WTC11 (cell line): ENCODE measurements at regions not wholly inside any gene's neighbourhood (a gene's known extent, or its start where the extent isn't known, plus 50 kb on each side); places are given as distances from the start of the nearest gene placed in this dataset.

Experiments
- ATAC-seq: fragments of 200-7000 bp; cut with Tn5 transposase; 2 replicates; pipeline ENCODE4 v1.10.0; 2021; ENCODE audit warnings: mild to moderate bottlenecking, moderate library complexity
- CTCF ChIA-PET: fragments of 300-600 bp; sonication (Branson Sonifier 250); formaldehyde crosslinking; loops from one replicate; lab custom pipeline; 2021; ENCODE audit warnings: antibody characterized with exemption; lab: Charles Lee
- POLR2A ChIA-PET: fragments of 350-600 bp; sonication (Branson Sonifier 250); formaldehyde crosslinking; loops from one replicate; lab custom pipeline; 2021; ENCODE audit warnings: antibody characterized with exemption; lab: Charles Lee
- DNase-seq: peaks from one replicate; pipeline ENCODE4 v3.0.0; 2021; ENCODE audit warnings: low spot score
- H3K27ac Mint-ChIP-seq: 2 replicates; pipeline ENCODE4 v1.8.0; 2021; ENCODE audit warnings: mixed read lengths
- H3K27me3 Mint-ChIP-seq: 2 replicates; pipeline ENCODE4 v1.8.0; 2021; ENCODE audit warnings: low read depth, mild to moderate bottlenecking, moderate library complexity, mixed read lengths
- H3K36me3 Mint-ChIP-seq: 2 replicates; pipeline ENCODE4 v1.8.0; 2021; ENCODE audit warnings: mixed read lengths
- H3K4me1 Mint-ChIP-seq: 2 replicates; pipeline ENCODE4 v1.8.0; 2022; ENCODE audit warnings: mixed read lengths
- H3K4me3 Mint-ChIP-seq: 2 replicates; pipeline ENCODE4 v1.8.0; 2021; ENCODE audit warnings: mild to moderate bottlenecking, moderate library complexity, mixed read lengths
- H3K9me3 Mint-ChIP-seq: 2 replicates; pipeline ENCODE4 v1.8.0; 2021; ENCODE audit warnings: mixed read lengths
- ELF4 ChIP-seq: sonication (generic); formaldehyde crosslinking; IDR thresholded peaks from 2 replicates; pipeline ENCODE4 v1.8.1; 2022; ENCODE audit warnings: low read depth, mild to moderate bottlenecking, moderate library complexity, missing genetic modification reagents
- EMX1 ChIP-seq: fragments of 250-450 bp; sonication (Bioruptor Pico); IDR thresholded peaks from 2 replicates; pipeline ENCODE4 v1.8.0; 2021; ENCODE audit warnings: mild to moderate bottlenecking
- ETV6 ChIP-seq: sonication (generic); formaldehyde crosslinking; IDR thresholded peaks from 2 replicates; pipeline ENCODE4 v1.8.1; 2022; ENCODE audit warnings: mild to moderate bottlenecking, missing genetic modification reagents
- FOXJ3 ChIP-seq: sonication (generic); formaldehyde crosslinking; IDR thresholded peaks from 2 replicates; pipeline ENCODE4 v1.9.0; 2021; ENCODE audit warnings: missing genetic modification reagents, mild to moderate bottlenecking, borderline replicate concordance
- MXD4 ChIP-seq: fragments of 250-450 bp; sonication (Bioruptor Pico); IDR thresholded peaks from 2 replicates; pipeline ENCODE4 v1.8.0; 2021; ENCODE audit warnings: mild to moderate bottlenecking, moderate library complexity, borderline replicate concordance
- OVOL2 ChIP-seq: fragments of 250-450 bp; sonication (Bioruptor Pico); IDR thresholded peaks from 2 replicates; pipeline ENCODE4 v1.9.0; 2021; ENCODE audit warnings: mild to moderate bottlenecking, borderline replicate concordance
- SP1 ChIP-seq: sonication (generic); formaldehyde crosslinking; conservative IDR thresholded peaks from 2 replicates; pipeline ENCODE4 v1.8.1; 2022; ENCODE audit warnings: missing genetic modification reagents
- TEAD1 ChIP-seq: sonication (generic); formaldehyde crosslinking; IDR thresholded peaks from 2 replicates; pipeline ENCODE4 v1.8.0; 2022; ENCODE audit warnings: mild to moderate bottlenecking, missing genetic modification reagents
- TEAD4 ChIP-seq: sonication (generic); formaldehyde crosslinking; IDR thresholded peaks from 2 replicates; pipeline ENCODE4 v1.8.0; 2022; ENCODE audit warnings: mild to moderate bottlenecking, missing genetic modification reagents
- ZBTB21 ChIP-seq: sonication (generic); formaldehyde crosslinking; IDR thresholded peaks from 2 replicates; pipeline ENCODE4 v1.8.1; 2023; ENCODE audit warnings: mild to moderate bottlenecking, missing genetic modification reagents, borderline replicate concordance
- ZNF219 ChIP-seq: sonication (generic); formaldehyde crosslinking; IDR thresholded peaks from 2 replicates; pipeline ENCODE4 v1.8.0; 2023; ENCODE audit warnings: missing genetic modification reagents, mild to moderate bottlenecking, borderline replicate concordance
- ZNF232 ChIP-seq: sonication (generic); formaldehyde crosslinking; IDR thresholded peaks from 2 replicates; pipeline ENCODE4 v1.8.0; 2022; ENCODE audit warnings: mild to moderate bottlenecking, missing genetic modification reagents
- TF ChIP-seq, protein P1 (sequence below): sonication (generic); formaldehyde crosslinking; IDR thresholded peaks from 2 replicates; pipeline ENCODE4 v1.8.0; 2022; ENCODE audit warnings: mild to moderate bottlenecking, missing genetic modification reagents
- TF ChIP-seq, protein P2 (sequence below): sonication (generic); formaldehyde crosslinking; IDR thresholded peaks from 2 replicates; pipeline ENCODE4 v1.8.1; 2023; ENCODE audit warnings: mild to moderate bottlenecking, missing genetic modification reagents, moderate library complexity
- TF ChIP-seq, protein P3 (sequence below): sonication (generic); formaldehyde crosslinking; IDR thresholded peaks from 2 replicates; pipeline ENCODE4 v1.8.1; 2022; ENCODE audit warnings: mild to moderate bottlenecking, missing genetic modification reagents, moderate library complexity, borderline replicate concordance
- TF ChIP-seq, protein P4 (sequence below): sonication (generic); formaldehyde crosslinking; IDR thresholded peaks from 2 replicates; pipeline ENCODE4 v1.8.0; 2023; ENCODE audit warnings: missing genetic modification reagents, mild to moderate bottlenecking, borderline replicate concordance
- TF ChIP-seq, protein P5 (sequence below): sonication (generic); formaldehyde crosslinking; IDR thresholded peaks from 2 replicates; pipeline ENCODE4 v1.8.1; 2023; ENCODE audit warnings: mild to moderate bottlenecking, moderate library complexity, missing genetic modification reagents
- TF ChIP-seq, protein P6 (sequence below): sonication (generic); formaldehyde crosslinking; IDR thresholded peaks from 2 replicates; pipeline ENCODE4 v1.8.1; 2023; ENCODE audit warnings: mild to moderate bottlenecking, missing genetic modification reagents, borderline replicate concordance

DNA sequence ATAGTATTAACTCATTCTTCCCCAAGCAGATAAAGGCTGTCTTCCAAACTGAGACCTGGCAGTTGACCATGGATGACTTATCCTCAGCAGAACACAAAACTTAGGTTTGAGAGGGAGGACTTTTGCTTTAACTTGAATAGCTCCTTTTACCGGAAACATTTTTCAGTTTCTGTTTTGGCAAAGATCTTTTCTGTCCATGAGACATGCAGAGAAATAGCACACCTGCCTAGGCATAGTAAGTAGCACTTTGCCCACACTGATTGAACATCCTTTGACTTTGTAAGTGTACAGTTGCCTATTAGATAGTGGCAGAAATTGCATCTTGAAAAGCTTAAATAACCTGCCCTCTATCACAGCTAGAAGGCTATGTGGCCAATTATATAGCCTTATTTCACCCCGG is 1962.5 kb downstream of the MRPL39 start (continued):
- TF ChIP-seq, protein P1, sequence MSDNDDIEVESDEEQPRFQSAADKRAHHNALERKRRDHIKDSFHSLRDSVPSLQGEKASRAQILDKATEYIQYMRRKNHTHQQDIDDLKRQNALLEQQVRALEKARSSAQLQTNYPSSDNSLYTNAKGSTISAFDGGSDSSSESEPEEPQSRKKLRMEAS, result no peak
- TF ChIP-seq SP1 (CRISPR knock-in tag) (no peak), ZNF219 (no peak), MXD4 (CRISPR knock-in tag) (no peak), ZNF232 (CRISPR knock-in tag) (no peak), FOXJ3 (CRISPR knock-in tag) (no peak), EMX1 (no peak), TEAD1 (no peak)
- TF ChIP-seq, protein P2, sequence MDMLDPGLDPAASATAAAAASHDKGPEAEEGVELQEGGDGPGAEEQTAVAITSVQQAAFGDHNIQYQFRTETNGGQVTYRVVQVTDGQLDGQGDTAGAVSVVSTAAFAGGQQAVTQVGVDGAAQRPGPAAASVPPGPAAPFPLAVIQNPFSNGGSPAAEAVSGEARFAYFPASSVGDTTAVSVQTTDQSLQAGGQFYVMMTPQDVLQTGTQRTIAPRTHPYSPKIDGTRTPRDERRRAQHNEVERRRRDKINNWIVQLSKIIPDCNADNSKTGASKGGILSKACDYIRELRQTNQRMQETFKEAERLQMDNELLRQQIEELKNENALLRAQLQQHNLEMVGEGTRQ (CRISPR knock-in tag), result no peak
- TF ChIP-seq, protein P3, sequence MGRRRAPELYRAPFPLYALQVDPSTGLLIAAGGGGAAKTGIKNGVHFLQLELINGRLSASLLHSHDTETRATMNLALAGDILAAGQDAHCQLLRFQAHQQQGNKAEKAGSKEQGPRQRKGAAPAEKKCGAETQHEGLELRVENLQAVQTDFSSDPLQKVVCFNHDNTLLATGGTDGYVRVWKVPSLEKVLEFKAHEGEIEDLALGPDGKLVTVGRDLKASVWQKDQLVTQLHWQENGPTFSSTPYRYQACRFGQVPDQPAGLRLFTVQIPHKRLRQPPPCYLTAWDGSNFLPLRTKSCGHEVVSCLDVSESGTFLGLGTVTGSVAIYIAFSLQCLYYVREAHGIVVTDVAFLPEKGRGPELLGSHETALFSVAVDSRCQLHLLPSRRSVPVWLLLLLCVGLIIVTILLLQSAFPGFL (CRISPR knock-in tag), result no peak
- TF ChIP-seq, protein P4, sequence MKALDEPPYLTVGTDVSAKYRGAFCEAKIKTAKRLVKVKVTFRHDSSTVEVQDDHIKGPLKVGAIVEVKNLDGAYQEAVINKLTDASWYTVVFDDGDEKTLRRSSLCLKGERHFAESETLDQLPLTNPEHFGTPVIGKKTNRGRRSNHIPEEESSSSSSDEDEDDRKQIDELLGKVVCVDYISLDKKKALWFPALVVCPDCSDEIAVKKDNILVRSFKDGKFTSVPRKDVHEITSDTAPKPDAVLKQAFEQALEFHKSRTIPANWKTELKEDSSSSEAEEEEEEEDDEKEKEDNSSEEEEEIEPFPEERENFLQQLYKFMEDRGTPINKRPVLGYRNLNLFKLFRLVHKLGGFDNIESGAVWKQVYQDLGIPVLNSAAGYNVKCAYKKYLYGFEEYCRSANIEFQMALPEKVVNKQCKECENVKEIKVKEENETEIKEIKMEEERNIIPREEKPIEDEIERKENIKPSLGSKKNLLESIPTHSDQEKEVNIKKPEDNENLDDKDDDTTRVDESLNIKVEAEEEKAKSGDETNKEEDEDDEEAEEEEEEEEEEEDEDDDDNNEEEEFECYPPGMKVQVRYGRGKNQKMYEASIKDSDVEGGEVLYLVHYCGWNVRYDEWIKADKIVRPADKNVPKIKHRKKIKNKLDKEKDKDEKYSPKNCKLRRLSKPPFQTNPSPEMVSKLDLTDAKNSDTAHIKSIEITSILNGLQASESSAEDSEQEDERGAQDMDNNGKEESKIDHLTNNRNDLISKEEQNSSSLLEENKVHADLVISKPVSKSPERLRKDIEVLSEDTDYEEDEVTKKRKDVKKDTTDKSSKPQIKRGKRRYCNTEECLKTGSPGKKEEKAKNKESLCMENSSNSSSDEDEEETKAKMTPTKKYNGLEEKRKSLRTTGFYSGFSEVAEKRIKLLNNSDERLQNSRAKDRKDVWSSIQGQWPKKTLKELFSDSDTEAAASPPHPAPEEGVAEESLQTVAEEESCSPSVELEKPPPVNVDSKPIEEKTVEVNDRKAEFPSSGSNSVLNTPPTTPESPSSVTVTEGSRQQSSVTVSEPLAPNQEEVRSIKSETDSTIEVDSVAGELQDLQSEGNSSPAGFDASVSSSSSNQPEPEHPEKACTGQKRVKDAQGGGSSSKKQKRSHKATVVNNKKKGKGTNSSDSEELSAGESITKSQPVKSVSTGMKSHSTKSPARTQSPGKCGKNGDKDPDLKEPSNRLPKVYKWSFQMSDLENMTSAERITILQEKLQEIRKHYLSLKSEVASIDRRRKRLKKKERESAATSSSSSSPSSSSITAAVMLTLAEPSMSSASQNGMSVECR (CRISPR knock-in tag), result no peak

DNA sequence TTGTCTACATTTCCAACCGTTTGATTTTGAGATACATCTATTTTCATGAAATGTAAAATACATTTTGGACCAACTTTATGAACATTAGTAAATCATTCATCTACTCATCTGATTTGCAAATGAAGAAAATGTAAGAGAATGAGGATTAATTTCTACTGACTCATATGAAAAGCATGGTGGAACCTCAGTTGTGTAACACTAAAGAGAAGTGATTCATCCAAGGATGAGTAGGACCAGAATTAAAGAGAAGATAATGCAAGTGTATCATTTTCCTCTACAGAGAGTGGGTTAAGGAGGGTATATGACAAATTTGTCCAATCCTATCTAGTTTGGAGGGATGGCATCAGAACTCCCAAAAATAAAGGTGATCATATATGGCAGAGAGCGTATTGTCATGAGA is 1967.6 kb downstream of the MRPL39 start:
- no peak for ATAC-seq
- H3K4me1 Mint-ChIP-seq, result no peaks in the 10 kb centered on the region
- TF ChIP-seq, protein P5, sequence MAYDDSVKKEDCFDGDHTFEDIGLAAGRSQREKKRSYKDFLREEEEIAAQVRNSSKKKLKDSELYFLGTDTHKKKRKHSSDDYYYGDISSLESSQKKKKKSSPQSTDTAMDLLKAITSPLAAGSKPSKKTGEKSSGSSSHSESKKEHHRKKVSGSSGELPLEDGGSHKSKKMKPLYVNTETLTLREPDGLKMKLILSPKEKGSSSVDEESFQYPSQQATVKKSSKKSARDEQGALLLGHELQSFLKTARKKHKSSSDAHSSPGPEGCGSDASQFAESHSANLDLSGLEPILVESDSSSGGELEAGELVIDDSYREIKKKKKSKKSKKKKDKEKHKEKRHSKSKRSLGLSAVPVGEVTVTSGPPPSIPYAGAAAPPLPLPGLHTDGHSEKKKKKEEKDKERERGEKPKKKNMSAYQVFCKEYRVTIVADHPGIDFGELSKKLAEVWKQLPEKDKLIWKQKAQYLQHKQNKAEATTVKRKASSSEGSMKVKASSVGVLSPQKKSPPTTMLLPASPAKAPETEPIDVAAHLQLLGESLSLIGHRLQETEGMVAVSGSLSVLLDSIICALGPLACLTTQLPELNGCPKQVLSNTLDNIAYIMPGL (CRISPR knock-in tag), result no peak
- TF ChIP-seq ELF4 (CRISPR knock-in tag), result no peak
- TF ChIP-seq OVOL2, result no peak
- no peak for TF ChIP-seq TEAD4 (CRISPR knock-in tag)
- TF ChIP-seq, protein P6, sequence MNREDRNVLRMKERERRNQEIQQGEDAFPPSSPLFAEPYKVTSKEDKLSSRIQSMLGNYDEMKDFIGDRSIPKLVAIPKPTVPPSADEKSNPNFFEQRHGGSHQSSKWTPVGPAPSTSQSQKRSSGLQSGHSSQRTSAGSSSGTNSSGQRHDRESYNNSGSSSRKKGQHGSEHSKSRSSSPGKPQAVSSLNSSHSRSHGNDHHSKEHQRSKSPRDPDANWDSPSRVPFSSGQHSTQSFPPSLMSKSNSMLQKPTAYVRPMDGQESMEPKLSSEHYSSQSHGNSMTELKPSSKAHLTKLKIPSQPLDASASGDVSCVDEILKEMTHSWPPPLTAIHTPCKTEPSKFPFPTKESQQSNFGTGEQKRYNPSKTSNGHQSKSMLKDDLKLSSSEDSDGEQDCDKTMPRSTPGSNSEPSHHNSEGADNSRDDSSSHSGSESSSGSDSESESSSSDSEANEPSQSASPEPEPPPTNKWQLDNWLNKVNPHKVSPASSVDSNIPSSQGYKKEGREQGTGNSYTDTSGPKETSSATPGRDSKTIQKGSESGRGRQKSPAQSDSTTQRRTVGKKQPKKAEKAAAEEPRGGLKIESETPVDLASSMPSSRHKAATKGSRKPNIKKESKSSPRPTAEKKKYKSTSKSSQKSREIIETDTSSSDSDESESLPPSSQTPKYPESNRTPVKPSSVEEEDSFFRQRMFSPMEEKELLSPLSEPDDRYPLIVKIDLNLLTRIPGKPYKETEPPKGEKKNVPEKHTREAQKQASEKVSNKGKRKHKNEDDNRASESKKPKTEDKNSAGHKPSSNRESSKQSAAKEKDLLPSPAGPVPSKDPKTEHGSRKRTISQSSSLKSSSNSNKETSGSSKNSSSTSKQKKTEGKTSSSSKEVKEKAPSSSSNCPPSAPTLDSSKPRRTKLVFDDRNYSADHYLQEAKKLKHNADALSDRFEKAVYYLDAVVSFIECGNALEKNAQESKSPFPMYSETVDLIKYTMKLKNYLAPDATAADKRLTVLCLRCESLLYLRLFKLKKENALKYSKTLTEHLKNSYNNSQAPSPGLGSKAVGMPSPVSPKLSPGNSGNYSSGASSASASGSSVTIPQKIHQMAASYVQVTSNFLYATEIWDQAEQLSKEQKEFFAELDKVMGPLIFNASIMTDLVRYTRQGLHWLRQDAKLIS (CRISPR knock-in tag), result no peak
- TF ChIP-seq ZBTB21 (CRISPR knock-in tag), result no peak
- TF ChIP-seq ETV6 (CRISPR knock-in tag), result no peak
- no peak for TF ChIP-seq MXD4 (CRISPR knock-in tag)
- ChIA-PET CTCF (no interaction called here), POLR2A (no interaction called here)
- no peak overlapping the region for H3K4me3 Mint-ChIP-seq
- H3K9me3 Mint-ChIP-seq, result peaks cover 5% of the 10 kb centered on the region; the same call in 1 of the 2 replicates
- H3K27ac Mint-ChIP-seq, result no peak overlapping the region
- H3K27me3 Mint-ChIP-seq, result no peaks in the 10 kb centered on the region
- no peak for DNase-seq
- H3K36me3 Mint-ChIP-seq, result no peaks in the 10 kb centered on the region
